ENCODE measurements at regions not wholly inside any gene's neighbourhood (a gene's known extent, or its start where the extent isn't known, plus 50 kb on each side); places are given as distances from the start of the nearest gene placed in this dataset.
"Not testable (repeated sequence)": the region's sequence is repeated elsewhere in the genome, so short reads cannot be mapped to it uniquely, and the experiment has no call there.

- no peak for TF ChIP-seq CTCF (conservative IDR thresholded peaks at IDR 0.05; ENCODE audit: low read depth, low read length)
- DNase-seq (ENCODE audit: low read depth), result no peak
- no peak overlapping the region for H3K4me3 ChIP-seq (ENCODE audit: low read depth, low read length)
Measured at GRCh38 chr10:36748128-36748871, 377.1 kb upstream of the ANKRD30A start.

- DNase-seq (ENCODE audit: low read depth), result no peak
Measured at GRCh38 chr10:36739884-36740445, 385.4 kb upstream of the ANKRD30A start.

GRCh38 chr10:36738738-36739431 lies 386.5 kb upstream of the ANKRD30A start:
- DNase-seq (ENCODE audit: low read depth), result no peak
- no peak overlapping the region for H3K4me3 ChIP-seq (ENCODE audit: low read depth, low read length)
- no peak for TF ChIP-seq CTCF (conservative IDR thresholded peaks at IDR 0.05; ENCODE audit: low read depth, low read length)

More at GRCh38 chr10:36739884-36740445, 385.4 kb upstream of the ANKRD30A start:
- H3K4me3 ChIP-seq (ENCODE audit: low read depth, low read length), result no peak overlapping the region
- no peak for TF ChIP-seq CTCF (conservative IDR thresholded peaks at IDR 0.05; ENCODE audit: low read depth, low read length)

GRCh38 chr10:36736311-36736710 lies 389.1 kb upstream of the ANKRD30A start:
- H3K4me3 ChIP-seq (ENCODE audit: low read depth, low read length), result no peak overlapping the region
- no peak for DNase-seq (ENCODE audit: low read depth)
- TF ChIP-seq CTCF (conservative IDR thresholded peaks at IDR 0.05; ENCODE audit: low read depth, low read length), result no peak

- DNase-seq (ENCODE audit: low read depth); H3K4me3 ChIP-seq (ENCODE audit: low read depth, low read length): not testable (repeated sequence)
Measured at GRCh38 chr10:36734590-36734989, 390.8 kb upstream of the ANKRD30A start.

- H3K4me3 ChIP-seq (ENCODE audit: low read depth, low read length), result no peak overlapping the region
- DNase-seq (ENCODE audit: low read depth), result no peak
- TF ChIP-seq CTCF (conservative IDR thresholded peaks at IDR 0.05; ENCODE audit: low read depth, low read length), result no peak
Measured at GRCh38 chr10:36730316-36730715, 395.1 kb upstream of the ANKRD30A start.

GRCh38 chr10:36728626-36729025 lies 396.8 kb upstream of the ANKRD30A start:
- no peak for DNase-seq (ENCODE audit: low read depth)
- H3K4me3 ChIP-seq (ENCODE audit: low read depth, low read length), result no peak overlapping the region
- no peak for TF ChIP-seq CTCF (conservative IDR thresholded peaks at IDR 0.05; ENCODE audit: low read depth, low read length)
